NCI-H524 (cell line): ENCODE measurements at regions not wholly inside any gene's neighbourhood (a gene's known extent, or its start where the extent isn't known, plus 50 kb on each side); places are given as distances from the start of the nearest gene placed in this dataset.
"Not testable (repeated sequence)": the region's sequence is repeated elsewhere in the genome, so short reads cannot be mapped to it uniquely, and the experiment has no call there.

ENCODE experiments used
- DNase-seq, 2 experiments: peaks; one replicate each; lab custom pipeline; 2025; lab: John Stamatoyannopoulos, UW

GRCh38 chr4:79609817-79610216, 201.8 kb upstream of the GK2 start:
- DNase-seq, result peak; percentile 43 to 78

GRCh38 chr4:79607979-79608378, 200.0 kb upstream of the GK2 start:
- no peak for DNase-seq

GRCh38 chr4:79604152-79604551, 196.1 kb upstream of the GK2 start:
- DNase-seq, result no peak

GRCh38 chr4:79603681-79604080, 195.7 kb upstream of the GK2 start:
- no peak for DNase-seq

- DNase-seq, result no peak
Measured at GRCh38 chr4:79599691-79600090, 191.7 kb upstream of the GK2 start.

- DNase-seq, result no peak
Measured at GRCh38 chr4:79598801-79599200, 190.8 kb upstream of the GK2 start.

- no peak for DNase-seq
Measured at GRCh38 chr4:79598214-79598613, 190.2 kb upstream of the GK2 start.

- no peak for DNase-seq
Measured at GRCh38 chr4:79597266-79597665, 189.2 kb upstream of the GK2 start.

- not testable (repeated sequence) for DNase-seq
Measured at GRCh38 chr4:79592218-79592617, 184.2 kb upstream of the GK2 start.

- no peak for DNase-seq
Measured at GRCh38 chr4:79588679-79589078, 180.7 kb upstream of the GK2 start.

GRCh38 chr4:79587207-79587606, 179.2 kb upstream of the GK2 start:
- not testable (repeated sequence) for DNase-seq

- no peak for DNase-seq
Measured at GRCh38 chr4:79585834-79586233, 177.8 kb upstream of the GK2 start.

- no peak for DNase-seq
Measured at GRCh38 chr4:79585330-79585729, 177.3 kb upstream of the GK2 start.

- DNase-seq, result no peak
Measured at GRCh38 chr4:79584902-79585301, 176.9 kb upstream of the GK2 start.

- no peak for DNase-seq
Measured at GRCh38 chr4:79584352-79584751, 176.3 kb upstream of the GK2 start.

- no peak for DNase-seq
Measured at GRCh38 chr4:79578606-79579005, 170.6 kb upstream of the GK2 start.

GRCh38 chr4:79576429-79576753, 168.4 kb upstream of the GK2 start:
- peak; percentile 32 to 53 for DNase-seq

- DNase-seq, result no peak
Measured at GRCh38 chr4:79575709-79576428, 167.8 kb upstream of the GK2 start.

GRCh38 chr4:79574741-79575451, 166.9 kb upstream of the GK2 start:
- DNase-seq, result peak in 1 of 2 experiments; percentile 17

- no peak for DNase-seq
Measured at GRCh38 chr4:79563219-79563618, 155.2 kb upstream of the GK2 start.

GRCh38 chr4:79561751-79562150, 153.7 kb upstream of the GK2 start:
- DNase-seq, result no peak

GRCh38 chr4:79559398-79559797, 151.4 kb upstream of the GK2 start:
- not testable (repeated sequence) for DNase-seq

GRCh38 chr4:79552311-79552710, 144.3 kb upstream of the GK2 start:
- no peak for DNase-seq

- DNase-seq, result no peak
Measured at GRCh38 chr4:79551555-79551954, 143.5 kb upstream of the GK2 start.
